ENCODE measurements at regions not wholly inside any gene's neighbourhood (a gene's known extent, or its start where the extent isn't known, plus 50 kb on each side); places are given as distances from the start of the nearest gene placed in this dataset.
A peak's percentile ranks its signal among the peaks of the same experiment; 100 is the strongest.

- peak; percentile 84 for DNase-seq
Observed at GRCh38 chr9:108467653-108468324, 388.0 kb downstream of the ACTL7B start.

GRCh38 chr9:108467161-108467560 lies 388.6 kb downstream of the ACTL7B start:
- Histone ChIP-seq H3K4me3 (no peak overlapping the region; the same call in 1 of the 2 replicates), H3K9me3 (no peaks in the 10 kb centered on the region), H3K36me3 (no peaks in the 10 kb centered on the region), H3K27me3 (no peaks in the 10 kb centered on the region)
- no peak for DNase-seq

More at GRCh38 chr9:108467653-108468324, 388.0 kb downstream of the ACTL7B start:
- Histone ChIP-seq H3K36me3 (no peaks in the 10 kb centered on the region), H3K4me3 (no peak overlapping the region; the same call in 1 of the 2 replicates), H3K27me3 (no peaks in the 10 kb centered on the region), H3K9me3 (no peaks in the 10 kb centered on the region)

GRCh38 chr9:108466304-108466703 lies 389.5 kb downstream of the ACTL7B start:
- Histone ChIP-seq H3K36me3 (no peaks in the 10 kb centered on the region), H3K27me3 (no peaks in the 10 kb centered on the region), H3K4me3 (no peak overlapping the region), H3K9me3 (no peaks in the 10 kb centered on the region)
- peak; percentile 37 for DNase-seq

GRCh38 chr9:108463932-108464606 lies 391.7 kb downstream of the ACTL7B start:
- peak; percentile 53 for DNase-seq
- no peaks in the 10 kb centered on the region for H3K9me3 ChIP-seq
- H3K36me3 ChIP-seq, result no peaks in the 10 kb centered on the region
- H3K27me3 ChIP-seq, result no peaks in the 10 kb centered on the region
- H3K4me3 ChIP-seq, result no peak overlapping the region

GRCh38 chr9:108456903-108457302 lies 398.9 kb downstream of the ACTL7B start:
- no peak for DNase-seq
- no peak overlapping the region for H3K4me3 ChIP-seq
- H3K36me3 ChIP-seq, result no peaks in the 10 kb centered on the region
- no peaks in the 10 kb centered on the region for H3K9me3 ChIP-seq
- H3K27me3 ChIP-seq, result no peaks in the 10 kb centered on the region

- Histone ChIP-seq H3K36me3 (no peaks in the 10 kb centered on the region), H3K4me3 (no peak overlapping the region), H3K27me3 (no peaks in the 10 kb centered on the region), H3K9me3 (peaks cover 1% of the 10 kb centered on the region; the same call in 1 of the 2 replicates)
- no peak for DNase-seq
Observed at GRCh38 chr9:108445431-108446071, 410.2 kb downstream of the ACTL7B start.

GRCh38 chr9:108444400-108445358 lies 411.1 kb downstream of the ACTL7B start:
- H3K27me3 ChIP-seq, result no peaks in the 10 kb centered on the region
- no peaks in the 10 kb centered on the region for H3K36me3 ChIP-seq
- no peak overlapping the region for H3K4me3 ChIP-seq
- H3K9me3 ChIP-seq, result peaks cover 1% of the 10 kb centered on the region; the same call in 1 of the 2 replicates
- DNase-seq, result peak; percentile 68

GRCh38 chr9:108443741-108444140 lies 412.0 kb downstream of the ACTL7B start:
- Histone ChIP-seq H3K9me3 (peaks cover 1% of the 10 kb centered on the region; the same call in 1 of the 2 replicates), H3K4me3 (peak overlapping the region; percentile 2; the same call in 1 of the 2 replicates), H3K27me3 (no peaks in the 10 kb centered on the region), H3K36me3 (no peaks in the 10 kb centered on the region)
- no peak for DNase-seq

- Histone ChIP-seq H3K27me3 (no peaks in the 10 kb centered on the region), H3K4me3 (peak overlapping the region; percentile 2; the same call in 1 of the 2 replicates), H3K36me3 (no peaks in the 10 kb centered on the region), H3K9me3 (peaks cover 1% of the 10 kb centered on the region; the same call in 1 of the 2 replicates)
- no peak for DNase-seq
Observed at GRCh38 chr9:108443019-108443633, 412.7 kb downstream of the ACTL7B start.

GRCh38 chr9:108442627-108443018 lies 413.2 kb downstream of the ACTL7B start:
- Histone ChIP-seq H3K36me3 (no peaks in the 10 kb centered on the region), H3K9me3 (peaks cover 1% of the 10 kb centered on the region; the same call in 1 of the 2 replicates), H3K4me3 (no peak overlapping the region), H3K27me3 (no peaks in the 10 kb centered on the region)
- no peak for DNase-seq

- DNase-seq, result no peak
- Histone ChIP-seq H3K27me3 (no peaks in the 10 kb centered on the region), H3K9me3 (no peaks in the 10 kb centered on the region), H3K4me3 (no peak overlapping the region), H3K36me3 (no peaks in the 10 kb centered on the region)
Observed at GRCh38 chr9:108441726-108442125, 414.1 kb downstream of the ACTL7B start.

GRCh38 chr9:108441251-108441650 lies 414.5 kb downstream of the ACTL7B start:
- H3K27me3 ChIP-seq, result no peaks in the 10 kb centered on the region

GRCh38 chr9:108439947-108440346 lies 415.8 kb downstream of the ACTL7B start:
- H3K36me3 ChIP-seq, result no peaks in the 10 kb centered on the region
- H3K4me3 ChIP-seq, result no peak overlapping the region
- DNase-seq, result no peak
- H3K27me3 ChIP-seq, result no peaks in the 10 kb centered on the region
- no peaks in the 10 kb centered on the region for H3K9me3 ChIP-seq

More at GRCh38 chr9:108441251-108441650, 414.5 kb downstream of the ACTL7B start:
- no peaks in the 10 kb centered on the region for H3K9me3 ChIP-seq
- no peak for DNase-seq
- H3K36me3 ChIP-seq, result no peaks in the 10 kb centered on the region
- no peak overlapping the region for H3K4me3 ChIP-seq

- Histone ChIP-seq H3K4me3 (no peak overlapping the region), H3K27me3 (no peaks in the 10 kb centered on the region), H3K36me3 (no peaks in the 10 kb centered on the region), H3K9me3 (no peaks in the 10 kb centered on the region)
- no peak for DNase-seq
Observed at GRCh38 chr9:108437656-108438055, 418.1 kb downstream of the ACTL7B start.

GRCh38 chr9:108436448-108436847 lies 419.3 kb downstream of the ACTL7B start:
- no peak overlapping the region for H3K4me3 ChIP-seq
- peaks cover 7% of the 10 kb centered on the region for H3K9me3 ChIP-seq
- no peak for DNase-seq

GRCh38 chr9:108434502-108434901 lies 421.3 kb downstream of the ACTL7B start:
- no peaks in the 10 kb centered on the region for H3K36me3 ChIP-seq
- peaks cover 11% of the 10 kb centered on the region for H3K9me3 ChIP-seq
- H3K4me3 ChIP-seq, result no peak overlapping the region
- no peaks in the 10 kb centered on the region for H3K27me3 ChIP-seq
- no peak for DNase-seq

More at GRCh38 chr9:108436448-108436847, 419.3 kb downstream of the ACTL7B start:
- Histone ChIP-seq H3K36me3 (no peaks in the 10 kb centered on the region), H3K27me3 (no peaks in the 10 kb centered on the region)
